ENCODE measurements at regions not wholly inside any gene's neighbourhood (a gene's known extent, or its start where the extent isn't known, plus 50 kb on each side); places are given as distances from the start of the nearest gene placed in this dataset.
A peak's percentile ranks its signal among the peaks of the same experiment; 100 is the strongest.

GRCh38 chr17:72390675-72391508 is 270.1 kb downstream of the SOX9 start:
- no peak for DNase-seq (ENCODE audit: low read depth)

DNA sequence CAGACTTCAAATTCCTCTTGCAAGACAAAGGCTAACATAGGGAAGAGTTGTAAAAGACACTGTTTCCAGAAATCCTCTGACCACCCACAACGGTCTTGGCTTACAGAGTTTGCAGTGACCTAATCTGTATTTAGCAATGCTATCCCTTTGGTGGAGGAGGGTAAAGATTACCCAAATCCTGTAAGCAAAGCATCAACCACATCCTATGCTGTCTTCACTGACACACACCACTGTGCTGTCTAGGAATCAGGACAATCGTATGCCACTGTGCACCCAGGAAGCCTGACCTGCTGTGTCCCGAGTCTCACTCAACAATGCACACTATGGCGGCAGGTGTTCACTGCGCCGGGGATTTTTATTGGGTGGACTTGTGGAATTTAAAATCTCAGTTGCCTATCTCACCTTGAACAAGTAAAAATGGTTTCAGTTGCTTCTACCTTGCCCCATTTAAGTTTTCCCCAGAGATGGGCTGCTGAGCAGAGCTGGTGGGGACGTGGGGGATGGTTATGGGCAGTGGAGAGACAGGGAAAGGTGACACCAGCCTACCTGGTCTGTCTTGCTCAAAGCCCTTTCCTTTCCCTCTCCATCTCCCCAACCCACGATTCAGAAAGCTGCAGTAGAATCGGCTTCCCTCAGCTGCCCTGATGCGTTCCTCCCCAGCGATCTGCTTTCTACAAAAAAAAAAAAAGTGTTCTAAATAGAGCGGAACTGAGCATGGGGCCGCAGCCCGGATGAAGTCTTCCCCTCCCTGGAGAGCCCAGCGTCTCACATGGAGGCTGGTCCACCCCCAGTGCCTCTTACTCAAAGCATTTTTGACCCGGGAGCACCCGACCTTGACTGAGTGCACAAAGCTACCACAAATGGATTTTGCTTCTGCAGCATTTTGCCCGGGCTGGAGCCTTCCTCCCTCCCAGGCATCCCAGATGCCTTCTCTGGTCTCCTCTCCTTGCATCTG is 271.5 kb downstream of the SOX9 start:
- DNase-seq (ENCODE audit: low read depth) = peak; percentile 51

GRCh38 chr17:72393553-72393952 is 272.7 kb downstream of the SOX9 start:
- DNase-seq (ENCODE audit: low read depth) = no peak

GRCh38 chr17:72394531-72394930 is 273.7 kb downstream of the SOX9 start:
- no peak for DNase-seq (ENCODE audit: low read depth)

- DNase-seq (ENCODE audit: low read depth) = no peak
These were observed 275.3 kb downstream of the SOX9 start for GRCh38 chr17:72396121-72396520.

- DNase-seq (ENCODE audit: low read depth) = no peak
These were observed 276.4 kb downstream of the SOX9 start for GRCh38 chr17:72397223-72397667.

GRCh38 chr17:72397687-72398086 is 276.9 kb downstream of the SOX9 start:
- no peak for DNase-seq (ENCODE audit: low read depth)

DNA sequence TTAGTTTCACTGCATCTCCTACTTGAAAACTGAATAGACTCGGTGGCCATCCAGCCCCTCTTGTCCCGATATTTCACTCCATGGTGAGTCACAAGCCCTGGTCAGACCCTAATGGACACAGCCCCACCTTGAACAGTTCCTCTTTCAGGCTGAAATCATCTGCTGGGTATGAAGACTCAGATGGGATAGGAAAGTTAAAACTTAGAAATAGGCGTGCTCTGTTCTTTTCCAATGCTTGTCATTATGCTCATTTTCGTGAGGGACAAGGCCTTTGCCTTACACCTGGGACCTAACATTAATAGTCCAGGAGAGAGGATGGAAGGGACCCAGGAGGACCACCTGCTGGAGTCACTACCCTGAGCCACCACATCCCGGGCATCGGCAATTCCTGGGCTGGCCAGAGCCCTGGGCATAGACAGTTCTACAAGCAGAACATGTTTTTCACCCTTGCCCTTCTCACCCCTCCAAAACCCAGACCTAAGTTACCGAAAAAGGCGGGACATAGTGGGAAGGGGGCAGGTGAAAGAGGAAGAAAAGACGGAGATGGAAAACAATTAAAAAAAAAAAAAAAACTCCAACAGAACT is 278.3 kb downstream of the SOX9 start:
- DNase-seq (ENCODE audit: low read depth) = no peak

GRCh38 chr17:72399608-72400487 is 279.0 kb downstream of the SOX9 start:
- no peak for DNase-seq (ENCODE audit: low read depth)

GRCh38 chr17:72400488-72400827 is 279.6 kb downstream of the SOX9 start:
- no peak for DNase-seq (ENCODE audit: low read depth)

- no peak for DNase-seq (ENCODE audit: low read depth)
These were observed 280.0 kb downstream of the SOX9 start for GRCh38 chr17:72400863-72401262.

GRCh38 chr17:72401883-72402726 is 281.3 kb downstream of the SOX9 start:
- DNase-seq (ENCODE audit: low read depth) = no peak

GRCh38 chr17:72402727-72403210 is 281.9 kb downstream of the SOX9 start:
- no peak for DNase-seq (ENCODE audit: low read depth)

DNA sequence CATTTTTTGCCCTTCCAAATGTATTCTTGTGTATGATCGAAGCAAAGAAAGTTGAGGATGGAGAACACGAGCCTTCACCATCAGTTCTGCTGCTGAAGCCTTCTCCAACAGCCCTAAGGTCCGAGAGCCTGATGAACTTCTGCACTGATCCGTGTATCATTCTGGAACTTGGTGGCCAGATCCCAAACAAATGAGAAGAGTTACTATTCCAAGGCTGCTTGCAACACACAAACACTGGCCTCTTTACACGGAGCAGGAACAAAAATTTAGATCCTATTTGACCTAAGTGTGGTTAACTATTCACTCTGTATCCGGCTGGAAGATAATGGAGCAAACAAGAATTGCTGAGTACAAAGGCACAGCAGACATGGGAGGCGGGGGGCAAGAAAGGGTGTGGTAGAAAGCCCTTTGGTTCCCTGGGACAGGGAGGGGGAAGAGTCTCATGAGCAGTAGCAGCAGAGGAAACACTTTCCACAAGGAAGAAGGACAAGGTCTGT is 282.9 kb downstream of the SOX9 start:
- DNase-seq (ENCODE audit: low read depth) = no peak

- DNase-seq (ENCODE audit: low read depth) = no peak
These were observed 284.1 kb downstream of the SOX9 start for GRCh38 chr17:72404872-72405271.

DNA sequence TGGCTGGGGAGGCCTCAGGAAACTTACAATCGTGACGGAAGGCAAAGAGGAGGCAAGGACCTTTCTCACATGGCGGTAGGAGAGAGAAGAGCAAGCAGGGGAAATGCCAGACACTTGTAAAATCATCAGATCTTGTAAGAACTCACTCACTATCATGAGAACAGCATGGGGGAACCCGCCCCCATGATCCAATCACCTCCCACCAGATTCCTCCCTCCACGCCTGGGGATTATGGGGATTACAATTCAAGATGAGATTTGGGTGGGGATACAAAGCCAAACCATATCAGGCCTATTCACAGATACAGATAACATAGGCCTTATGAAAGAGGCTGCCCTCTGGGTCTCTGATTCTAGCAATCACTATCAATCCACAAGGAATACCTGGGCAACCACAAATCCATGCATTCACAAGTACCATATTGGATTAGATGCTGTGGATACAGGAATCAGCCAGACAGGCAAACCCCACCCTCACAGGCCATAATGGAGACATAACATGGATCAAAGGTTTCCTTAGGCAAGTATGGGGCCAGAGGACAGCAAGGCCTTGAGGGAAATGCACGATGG is 284.9 kb downstream of the SOX9 start:
- DNase-seq (ENCODE audit: low read depth) = no peak

- DNase-seq (ENCODE audit: low read depth) = no peak
These were observed 285.7 kb downstream of the SOX9 start for GRCh38 chr17:72406498-72406897.

DNA sequence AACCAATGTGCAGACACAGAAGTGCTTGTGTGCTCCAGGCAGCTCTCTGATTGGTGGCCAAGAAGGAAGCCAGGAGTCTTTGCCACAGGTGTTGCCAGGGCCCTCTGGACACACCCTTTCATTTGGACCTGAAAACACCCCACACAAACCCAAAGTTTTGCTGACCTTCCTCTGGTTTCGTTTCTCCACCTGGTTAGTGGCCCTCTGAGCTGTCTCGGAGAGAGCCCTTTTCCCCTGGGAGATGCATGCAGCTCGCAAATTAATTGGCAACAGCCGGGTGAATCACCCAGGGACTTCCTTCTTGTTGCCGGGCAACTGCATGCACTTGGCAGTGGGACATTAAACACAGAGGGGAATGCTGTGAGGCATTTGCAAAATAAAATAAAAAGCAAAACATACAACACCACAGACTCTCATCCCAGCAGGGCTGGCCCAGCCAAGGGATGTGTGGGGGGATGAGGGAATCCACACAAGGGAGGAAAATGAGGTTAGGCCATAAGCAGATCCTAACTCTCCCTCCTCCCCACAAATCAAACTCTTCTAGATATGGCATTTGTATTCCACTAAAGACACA is 286.6 kb downstream of the SOX9 start:
- DNase-seq (ENCODE audit: low read depth) = peak; percentile 91

GRCh38 chr17:72407931-72408330 is 287.1 kb downstream of the SOX9 start:
- no peak for DNase-seq (ENCODE audit: low read depth)

DNA sequence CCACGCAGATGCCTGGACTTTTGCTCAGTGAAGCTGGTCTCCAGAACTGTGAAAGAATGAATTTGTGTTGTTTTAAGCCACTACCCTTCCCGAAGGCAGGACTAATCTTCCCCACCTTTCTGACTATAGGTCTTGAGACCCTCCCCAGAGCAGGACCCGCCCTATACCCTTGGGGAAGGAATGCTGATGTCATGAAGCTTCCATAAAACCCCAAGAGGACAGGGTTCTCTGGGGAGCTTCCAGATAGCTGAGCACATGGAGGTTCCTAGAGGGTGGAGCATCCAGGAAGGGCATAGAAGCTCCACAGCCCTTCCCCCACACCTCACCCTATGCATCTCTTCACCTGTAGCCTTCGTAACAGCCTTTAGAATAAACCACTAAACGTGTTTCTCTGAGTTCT is 287.8 kb downstream of the SOX9 start:
- no peak for DNase-seq (ENCODE audit: low read depth)

All from fibroblast of the conjunctiva (primary cell).